ENCODE measurements at regions not wholly inside any gene's neighbourhood (a gene's known extent, or its start where the extent isn't known, plus 50 kb on each side); places are given as distances from the start of the nearest gene placed in this dataset.

GRCh38 chr3:43970351-43970750, 271.3 kb upstream of the TOPAZ1 start:
- no peak overlapping the region for H3K9ac ChIP-seq (ENCODE audit: control insufficient read depth, extremely low read depth, insufficient read depth, low read length)
- no peak overlapping the region for H3K4me3 ChIP-seq (ENCODE audit: control insufficient read depth in 2 of 3, extremely low read depth in 1 of 3, insufficient read depth in 2 of 3, low read depth in 1 of 3, low read length in 3 of 3)
- dilution Hi-C loops (cut with MboI; ENCODE audit: extremely low pct_ligation_motif_present, low sequenced_read_pairs), result no loop called here
- no peaks in the 10 kb centered on the region for H4K20me1 ChIP-seq (ENCODE audit: control insufficient read depth, extremely low read depth, insufficient read depth, low read length)
- DNase-seq (ENCODE audit: low read depth, low spot score), result no peak
- no peaks in the 10 kb centered on the region for H3K9me1 ChIP-seq (ENCODE audit: control insufficient read depth, extremely low read depth, insufficient read depth, low read length)
- peaks cover 14% of the 10 kb centered on the region for H3K27me3 ChIP-seq (ENCODE audit: control insufficient read depth, extremely low read depth, insufficient read depth, low read length)
- no peak for TF ChIP-seq EZH2 (IDR thresholded peaks at IDR 0.05; ENCODE audit: low read length)
- TF ChIP-seq, protein P1, sequence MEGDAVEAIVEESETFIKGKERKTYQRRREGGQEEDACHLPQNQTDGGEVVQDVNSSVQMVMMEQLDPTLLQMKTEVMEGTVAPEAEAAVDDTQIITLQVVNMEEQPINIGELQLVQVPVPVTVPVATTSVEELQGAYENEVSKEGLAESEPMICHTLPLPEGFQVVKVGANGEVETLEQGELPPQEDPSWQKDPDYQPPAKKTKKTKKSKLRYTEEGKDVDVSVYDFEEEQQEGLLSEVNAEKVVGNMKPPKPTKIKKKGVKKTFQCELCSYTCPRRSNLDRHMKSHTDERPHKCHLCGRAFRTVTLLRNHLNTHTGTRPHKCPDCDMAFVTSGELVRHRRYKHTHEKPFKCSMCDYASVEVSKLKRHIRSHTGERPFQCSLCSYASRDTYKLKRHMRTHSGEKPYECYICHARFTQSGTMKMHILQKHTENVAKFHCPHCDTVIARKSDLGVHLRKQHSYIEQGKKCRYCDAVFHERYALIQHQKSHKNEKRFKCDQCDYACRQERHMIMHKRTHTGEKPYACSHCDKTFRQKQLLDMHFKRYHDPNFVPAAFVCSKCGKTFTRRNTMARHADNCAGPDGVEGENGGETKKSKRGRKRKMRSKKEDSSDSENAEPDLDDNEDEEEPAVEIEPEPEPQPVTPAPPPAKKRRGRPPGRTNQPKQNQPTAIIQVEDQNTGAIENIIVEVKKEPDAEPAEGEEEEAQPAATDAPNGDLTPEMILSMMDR (optimal IDR thresholded peaks at IDR 0.05 in 1 of 3, IDR thresholded peaks at IDR 0.05 in 1 of 3, conservative IDR thresholded peaks at IDR 0.05 in 1 of 3; ENCODE audit: extremely low read depth in 1 of 3, insufficient read depth in 2 of 3, low read length in 3 of 3), result no peak
- H3K4me1 ChIP-seq (ENCODE audit: control insufficient read depth, extremely low read depth, insufficient read depth, low read length), result no peaks in the 10 kb centered on the region
- FAIRE-seq, result no peak
- no peaks in the 10 kb centered on the region for H3K79me2 ChIP-seq (ENCODE audit: control insufficient read depth, insufficient read depth, low read length)
- no peak overlapping the region for H3K27ac ChIP-seq (ENCODE audit: control insufficient read depth, insufficient read depth, low read length)
- no peak overlapping the region for H2AFZ ChIP-seq (ENCODE audit: control insufficient read depth, low read length)
- H3K4me2 ChIP-seq (ENCODE audit: control insufficient read depth, extremely low read depth, insufficient read depth, low read depth, low read length), result no peak overlapping the region
- no peaks in the 10 kb centered on the region for H3K9me3 ChIP-seq (ENCODE audit: control insufficient read depth, low read depth, low read length)
- H3K36me3 ChIP-seq (ENCODE audit: control insufficient read depth in 2 of 2, extremely low read depth in 1 of 2, insufficient read depth in 2 of 2, low read length in 2 of 2), result no peaks in the 10 kb centered on the region

- peak; percentile 53 for FAIRE-seq
- dilution Hi-C loops (cut with MboI; ENCODE audit: extremely low pct_ligation_motif_present, low sequenced_read_pairs), result no loop called here
These were observed 270.8 kb upstream of the TOPAZ1 start for GRCh38 chr3:43970920-43971319.

More at GRCh38 chr3:43970920-43971319, 270.8 kb upstream of the TOPAZ1 start:
- H3K27me3 ChIP-seq (ENCODE audit: control insufficient read depth, extremely low read depth, insufficient read depth, low read length), result peaks cover 10% of the 10 kb centered on the region
- no peaks in the 10 kb centered on the region for H4K20me1 ChIP-seq (ENCODE audit: control insufficient read depth, extremely low read depth, insufficient read depth, low read length)
- H3K27ac ChIP-seq (ENCODE audit: control insufficient read depth, insufficient read depth, low read length), result no peak overlapping the region
- no peaks in the 10 kb centered on the region for H3K9me1 ChIP-seq (ENCODE audit: control insufficient read depth, extremely low read depth, insufficient read depth, low read length)
- H2AFZ ChIP-seq (ENCODE audit: control insufficient read depth, low read length), result no peak overlapping the region
- no peaks in the 10 kb centered on the region for H3K36me3 ChIP-seq (ENCODE audit: control insufficient read depth in 2 of 2, extremely low read depth in 1 of 2, insufficient read depth in 2 of 2, low read length in 2 of 2)
- TF ChIP-seq EZH2 (IDR thresholded peaks at IDR 0.05; ENCODE audit: low read length), result no peak
- TF ChIP-seq, protein P1 (optimal IDR thresholded peaks at IDR 0.05 in 1 of 3, IDR thresholded peaks at IDR 0.05 in 1 of 3, conservative IDR thresholded peaks at IDR 0.05 in 1 of 3; ENCODE audit: extremely low read depth in 1 of 3, insufficient read depth in 2 of 3, low read length in 3 of 3), result no peak
- H3K9ac ChIP-seq (ENCODE audit: control insufficient read depth, extremely low read depth, insufficient read depth, low read length), result no peak overlapping the region
- H3K79me2 ChIP-seq (ENCODE audit: control insufficient read depth, insufficient read depth, low read length), result no peaks in the 10 kb centered on the region
- no peaks in the 10 kb centered on the region for H3K4me1 ChIP-seq (ENCODE audit: control insufficient read depth, extremely low read depth, insufficient read depth, low read length)
- H3K9me3 ChIP-seq (ENCODE audit: control insufficient read depth, low read depth, low read length), result no peaks in the 10 kb centered on the region
- no peak for DNase-seq (ENCODE audit: low read depth, low spot score)
- no peak overlapping the region for H3K4me3 ChIP-seq (ENCODE audit: control insufficient read depth in 2 of 3, extremely low read depth in 1 of 3, insufficient read depth in 2 of 3, low read depth in 1 of 3, low read length in 3 of 3)
- H3K4me2 ChIP-seq (ENCODE audit: control insufficient read depth, extremely low read depth, insufficient read depth, low read depth, low read length), result no peak overlapping the region

Data from keratinocyte (primary cell).